ENCODE measurements at regions not wholly inside any gene's neighbourhood (a gene's known extent, or its start where the extent isn't known, plus 50 kb on each side); places are given as distances from the start of the nearest gene placed in this dataset.

DNA sequence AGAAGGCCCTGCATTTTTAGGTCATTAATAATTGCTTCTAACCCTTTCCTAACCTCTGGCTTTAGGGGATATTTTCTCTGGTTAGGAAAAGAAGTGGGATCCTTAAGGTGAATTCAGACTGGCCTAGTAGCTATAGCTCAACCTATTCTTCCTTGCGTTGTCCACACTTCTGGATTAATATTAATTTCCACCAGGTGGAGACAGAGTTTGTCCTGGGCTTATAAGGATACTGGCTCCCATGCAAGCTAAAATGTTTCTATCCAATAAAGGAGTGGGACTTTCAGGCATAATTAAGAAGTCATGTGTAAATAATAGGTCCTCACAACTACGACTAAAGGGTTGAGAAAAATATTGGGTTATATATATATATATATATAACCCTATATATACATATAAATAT lies 860.0 kb upstream of the POU3F4 start:
- H3K4me1 Mint-ChIP-seq (ENCODE audit: unreplicated experiment), result no peaks in the 10 kb centered on the region
- H3K27me3 Mint-ChIP-seq (ENCODE audit: unreplicated experiment), result no peaks in the 10 kb centered on the region
- H3K36me3 Mint-ChIP-seq (ENCODE audit: low read depth, unreplicated experiment), result no peaks in the 10 kb centered on the region
- H3K27ac Mint-ChIP-seq (ENCODE audit: unreplicated experiment), result no peak overlapping the region
- DNase-seq (ENCODE audit: low spot score), result no peak
- H3K4me3 Mint-ChIP-seq (ENCODE audit: unreplicated experiment), result no peak overlapping the region
- no peaks in the 10 kb centered on the region for H3K9me3 Mint-ChIP-seq (ENCODE audit: unreplicated experiment)
- TF ChIP-seq, protein P1, sequence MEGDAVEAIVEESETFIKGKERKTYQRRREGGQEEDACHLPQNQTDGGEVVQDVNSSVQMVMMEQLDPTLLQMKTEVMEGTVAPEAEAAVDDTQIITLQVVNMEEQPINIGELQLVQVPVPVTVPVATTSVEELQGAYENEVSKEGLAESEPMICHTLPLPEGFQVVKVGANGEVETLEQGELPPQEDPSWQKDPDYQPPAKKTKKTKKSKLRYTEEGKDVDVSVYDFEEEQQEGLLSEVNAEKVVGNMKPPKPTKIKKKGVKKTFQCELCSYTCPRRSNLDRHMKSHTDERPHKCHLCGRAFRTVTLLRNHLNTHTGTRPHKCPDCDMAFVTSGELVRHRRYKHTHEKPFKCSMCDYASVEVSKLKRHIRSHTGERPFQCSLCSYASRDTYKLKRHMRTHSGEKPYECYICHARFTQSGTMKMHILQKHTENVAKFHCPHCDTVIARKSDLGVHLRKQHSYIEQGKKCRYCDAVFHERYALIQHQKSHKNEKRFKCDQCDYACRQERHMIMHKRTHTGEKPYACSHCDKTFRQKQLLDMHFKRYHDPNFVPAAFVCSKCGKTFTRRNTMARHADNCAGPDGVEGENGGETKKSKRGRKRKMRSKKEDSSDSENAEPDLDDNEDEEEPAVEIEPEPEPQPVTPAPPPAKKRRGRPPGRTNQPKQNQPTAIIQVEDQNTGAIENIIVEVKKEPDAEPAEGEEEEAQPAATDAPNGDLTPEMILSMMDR (IDR thresholded peaks at IDR 0.05; ENCODE audit: unreplicated experiment), result no peak

DNA sequence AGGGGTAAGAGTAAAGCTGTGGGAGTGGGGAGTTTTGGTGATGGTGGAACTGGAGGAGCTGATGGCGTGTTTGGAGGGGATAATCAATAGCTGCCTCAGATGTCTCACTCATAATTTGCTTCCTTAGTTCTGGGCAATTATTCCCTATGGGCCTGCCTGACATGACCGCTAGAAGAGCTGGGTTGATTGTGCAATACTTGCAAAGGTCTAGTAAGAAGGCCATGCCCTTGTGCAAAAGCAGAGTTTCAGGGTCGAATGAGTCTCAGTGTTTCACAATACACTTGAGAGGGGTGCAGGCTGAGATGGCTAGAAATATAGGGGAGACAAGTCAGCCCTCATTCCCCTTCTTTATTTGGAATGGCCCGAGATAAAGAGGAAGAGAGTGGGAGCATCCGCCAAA lies 858.4 kb upstream of the POU3F4 start:
- Mint-ChIP-seq H3K9me3 (ENCODE audit: unreplicated experiment) (no peaks in the 10 kb centered on the region), H3K27ac (ENCODE audit: unreplicated experiment) (no peak overlapping the region), H3K36me3 (ENCODE audit: low read depth, unreplicated experiment) (no peaks in the 10 kb centered on the region)

DNA sequence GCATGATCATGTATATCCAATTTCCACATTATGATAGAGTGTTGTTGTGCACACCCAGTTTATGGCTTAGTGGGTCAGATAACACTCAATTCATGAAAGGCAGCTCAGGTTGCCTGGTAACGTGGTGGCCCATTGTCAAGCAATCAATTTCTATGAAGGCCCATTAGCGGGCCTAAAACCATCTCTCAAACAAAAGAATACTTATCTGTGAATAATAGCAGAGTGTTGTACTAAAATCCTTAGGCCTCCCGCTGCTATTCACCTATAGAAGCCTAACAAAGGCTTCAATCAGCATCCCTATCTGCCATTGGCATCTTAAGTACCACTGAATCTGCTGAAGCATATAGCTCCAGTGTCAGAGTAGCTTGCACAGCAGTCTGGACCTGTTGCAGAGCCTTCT lies 849.6 kb upstream of the POU3F4 start:
- Mint-ChIP-seq H3K27me3 (ENCODE audit: unreplicated experiment) (no peaks in the 10 kb centered on the region), H3K36me3 (ENCODE audit: low read depth, unreplicated experiment) (no peaks in the 10 kb centered on the region), H3K9me3 (ENCODE audit: unreplicated experiment) (no peaks in the 10 kb centered on the region), H3K4me1 (ENCODE audit: unreplicated experiment) (no peaks in the 10 kb centered on the region), H3K27ac (ENCODE audit: unreplicated experiment) (no peak overlapping the region), H3K4me3 (ENCODE audit: unreplicated experiment) (no peak overlapping the region)
- no peak for DNase-seq (ENCODE audit: low spot score)
- TF ChIP-seq, protein P1 (IDR thresholded peaks at IDR 0.05; ENCODE audit: unreplicated experiment), result no peak

More for the DNA sequence above, 858.4 kb upstream of the POU3F4 start:
- no peak for DNase-seq (ENCODE audit: low spot score)
- H3K27me3 Mint-ChIP-seq (ENCODE audit: unreplicated experiment), result no peaks in the 10 kb centered on the region
- no peak overlapping the region for H3K4me3 Mint-ChIP-seq (ENCODE audit: unreplicated experiment)
- H3K4me1 Mint-ChIP-seq (ENCODE audit: unreplicated experiment), result no peaks in the 10 kb centered on the region
- TF ChIP-seq, protein P1 (IDR thresholded peaks at IDR 0.05; ENCODE audit: unreplicated experiment), result no peak

DNA sequence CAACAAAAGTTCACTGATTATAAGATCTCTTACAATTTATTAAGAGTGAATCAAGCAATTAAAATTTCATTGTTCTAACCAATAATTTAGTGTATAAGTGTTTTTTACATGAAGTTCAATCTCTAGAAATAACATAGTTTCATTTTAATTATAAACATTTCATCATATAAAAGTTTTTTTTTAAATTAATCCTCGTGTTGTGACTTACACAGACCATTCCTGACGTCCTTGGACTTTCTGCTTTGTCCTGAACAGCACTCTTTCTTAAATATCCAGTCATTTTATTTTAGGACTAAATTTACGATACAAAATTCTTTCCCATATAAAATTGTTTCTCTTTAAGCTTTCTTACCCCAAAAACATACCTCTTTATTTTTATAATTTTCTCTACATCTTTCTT lies 841.7 kb upstream of the POU3F4 start:
- TF ChIP-seq, protein P1 (IDR thresholded peaks at IDR 0.05; ENCODE audit: unreplicated experiment), result no peak
- H3K4me1 Mint-ChIP-seq (ENCODE audit: unreplicated experiment), result no peaks in the 10 kb centered on the region
- H3K27me3 Mint-ChIP-seq (ENCODE audit: unreplicated experiment), result no peaks in the 10 kb centered on the region

DNA sequence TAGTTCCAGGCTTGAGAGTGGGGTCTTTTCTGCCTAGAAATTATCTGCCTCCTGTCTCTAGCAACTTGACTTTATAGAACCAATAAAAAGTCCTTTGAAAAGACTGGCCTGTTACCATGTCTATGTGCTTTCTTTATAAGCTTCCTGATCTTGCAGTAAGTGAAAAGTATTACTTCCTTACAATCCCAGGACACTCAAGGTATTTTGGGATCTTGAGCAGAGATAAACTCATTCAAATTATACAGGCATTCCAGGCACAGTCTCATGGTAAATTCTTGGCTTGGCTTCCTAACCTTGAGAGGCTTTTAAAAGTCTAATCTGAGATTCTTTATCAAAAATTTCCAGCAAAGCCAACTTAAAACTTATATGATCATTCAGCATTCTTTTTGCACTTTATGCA lies 833.0 kb upstream of the POU3F4 start:
- DNase-seq (ENCODE audit: low spot score), result no peak
- Mint-ChIP-seq H3K4me3 (ENCODE audit: unreplicated experiment) (no peak overlapping the region), H3K4me1 (ENCODE audit: unreplicated experiment) (no peaks in the 10 kb centered on the region), H3K27me3 (ENCODE audit: unreplicated experiment) (no peaks in the 10 kb centered on the region), H3K27ac (ENCODE audit: unreplicated experiment) (no peak overlapping the region), H3K9me3 (ENCODE audit: unreplicated experiment) (no peaks in the 10 kb centered on the region), H3K36me3 (ENCODE audit: low read depth, unreplicated experiment) (no peaks in the 10 kb centered on the region)
- TF ChIP-seq, protein P1 (IDR thresholded peaks at IDR 0.05; ENCODE audit: unreplicated experiment), result no peak

More for the DNA sequence above, 841.7 kb upstream of the POU3F4 start:
- no peak overlapping the region for H3K27ac Mint-ChIP-seq (ENCODE audit: unreplicated experiment)
- DNase-seq (ENCODE audit: low spot score), result no peak
- H3K4me3 Mint-ChIP-seq (ENCODE audit: unreplicated experiment), result no peak overlapping the region
- no peaks in the 10 kb centered on the region for H3K36me3 Mint-ChIP-seq (ENCODE audit: low read depth, unreplicated experiment)
- no peaks in the 10 kb centered on the region for H3K9me3 Mint-ChIP-seq (ENCODE audit: unreplicated experiment)
